ENCODE measurements at regions not wholly inside any gene's neighbourhood (a gene's known extent, or its start where the extent isn't known, plus 50 kb on each side); places are given as distances from the start of the nearest gene placed in this dataset.

- no peak for ATAC-seq
- TF ChIP-seq ISL1 (CRISPR knock-in tag; IDR thresholded peaks at IDR 0.05), result no peak
Measured at GRCh38 chr22:48262596-48263430, 1500.4 kb downstream of the TBC1D22A start.

- no peak for ATAC-seq
- no peak for TF ChIP-seq ZNF8 (CRISPR knock-in tag; IDR thresholded peaks at IDR 0.05)
- TF ChIP-seq POU6F1 (CRISPR knock-in tag; IDR thresholded peaks at IDR 0.05; ENCODE audit: borderline replicate concordance, low read depth), result no peak
- no peak for TF ChIP-seq CREB5 (CRISPR knock-in tag; IDR thresholded peaks at IDR 0.05; ENCODE audit: low read depth)
Measured at GRCh38 chr22:48261706-48262105, 1499.3 kb downstream of the TBC1D22A start.

- no peak for ATAC-seq
- TF ChIP-seq CSRNP3 (CRISPR knock-in tag; IDR thresholded peaks at IDR 0.05), result no peak
- TF ChIP-seq CSDC2 (CRISPR knock-in tag; IDR thresholded peaks at IDR 0.05), result no peak
- no peak for TF ChIP-seq SNAI2 (CRISPR knock-in tag; IDR thresholded peaks at IDR 0.05)
- no peak for TF ChIP-seq BACH2 (CRISPR knock-in tag; IDR thresholded peaks at IDR 0.05; ENCODE audit: borderline replicate concordance)
- no peak for TF ChIP-seq TSHZ2 (CRISPR knock-in tag; IDR thresholded peaks at IDR 0.05)
- no peak for TF ChIP-seq RARB (CRISPR knock-in tag; IDR thresholded peaks at IDR 0.05)
Measured at GRCh38 chr22:48261048-48261621, 1498.7 kb downstream of the TBC1D22A start.

- ATAC-seq, result no peak
- no peak for TF ChIP-seq CSDC2 (CRISPR knock-in tag; IDR thresholded peaks at IDR 0.05)
- TF ChIP-seq SNAI2 (CRISPR knock-in tag; IDR thresholded peaks at IDR 0.05), result no peak
- no peak for TF ChIP-seq ZNF70 (CRISPR knock-in tag; IDR thresholded peaks at IDR 0.05)
- no peak for TF ChIP-seq RARB (CRISPR knock-in tag; IDR thresholded peaks at IDR 0.05)
- no peak for TF ChIP-seq POU6F1 (CRISPR knock-in tag; IDR thresholded peaks at IDR 0.05; ENCODE audit: borderline replicate concordance, low read depth)
Measured at GRCh38 chr22:48259991-48260670, 1497.7 kb downstream of the TBC1D22A start.

- no peak for ATAC-seq
- TF ChIP-seq ZFP3 (CRISPR knock-in tag; IDR thresholded peaks at IDR 0.05), result no peak
- TF ChIP-seq ZC3H10 (CRISPR knock-in tag; IDR thresholded peaks at IDR 0.05), result no peak
- TF ChIP-seq ZNF8 (CRISPR knock-in tag; IDR thresholded peaks at IDR 0.05), result no peak
- TF ChIP-seq TCF4 (CRISPR knock-in tag; IDR thresholded peaks at IDR 0.05; ENCODE audit: borderline replicate concordance), result no peak
- no peak for TF ChIP-seq CREB5 (CRISPR knock-in tag; IDR thresholded peaks at IDR 0.05; ENCODE audit: low read depth)
- TF ChIP-seq PPARA (CRISPR knock-in tag; IDR thresholded peaks at IDR 0.05; ENCODE audit: borderline replicate concordance), result no peak
- no peak for TF ChIP-seq CSDC2 (CRISPR knock-in tag; IDR thresholded peaks at IDR 0.05)
- TF ChIP-seq BACH2 (CRISPR knock-in tag; IDR thresholded peaks at IDR 0.05; ENCODE audit: borderline replicate concordance), result no peak
- TF ChIP-seq ISL1 (CRISPR knock-in tag; IDR thresholded peaks at IDR 0.05), result no peak
- no peak for TF ChIP-seq RARB (CRISPR knock-in tag; IDR thresholded peaks at IDR 0.05)
- TF ChIP-seq POU6F1 (CRISPR knock-in tag; IDR thresholded peaks at IDR 0.05; ENCODE audit: borderline replicate concordance, low read depth), result no peak
- TF ChIP-seq ARNTL (CRISPR knock-in tag; IDR thresholded peaks at IDR 0.05; ENCODE audit: borderline replicate concordance, low read depth), result no peak
- TF ChIP-seq ZFP30 (CRISPR knock-in tag; IDR thresholded peaks at IDR 0.05), result no peak
Measured at GRCh38 chr22:48258811-48259210, 1496.4 kb downstream of the TBC1D22A start.

All from SK-N-SH treated with all-trans-retinoic acid at 6 μM for 48 hours (cell line).